GM18499 (cell line): ENCODE measurements at regions not wholly inside any gene's neighbourhood (a gene's known extent, or its start where the extent isn't known, plus 50 kb on each side); places are given as distances from the start of the nearest gene placed in this dataset.

Source experiments
- ATAC-seq: cut with Tn5 transposase; IDR thresholded peaks from one replicate; pipeline ENCODE4 v1.9.1; 2021; ENCODE audit warnings: moderate number of reproducible peaks; ENCODE audit not compliant: insufficient read depth, unreplicated experiment

DNA sequence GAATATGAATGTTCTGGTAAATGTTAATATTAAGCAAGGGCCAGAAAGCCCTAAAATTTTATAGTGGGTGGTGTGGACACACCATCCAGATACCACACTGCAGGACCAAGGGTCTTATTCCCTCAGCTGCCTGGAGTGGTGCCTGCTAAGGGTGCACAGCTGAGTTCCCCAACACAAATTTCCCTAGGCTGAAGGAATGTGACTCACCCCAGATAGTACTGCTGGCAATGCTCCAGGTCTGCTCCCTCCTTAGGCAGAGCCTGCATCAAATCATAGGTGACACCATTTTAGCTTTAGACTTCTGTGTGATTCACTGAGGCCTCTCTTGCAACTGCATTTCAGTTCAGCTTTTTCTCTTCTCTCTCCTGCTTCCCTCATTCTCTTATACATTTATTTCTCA lies 321.1 kb downstream of the SATB2 start:
- no peak for ATAC-seq

DNA sequence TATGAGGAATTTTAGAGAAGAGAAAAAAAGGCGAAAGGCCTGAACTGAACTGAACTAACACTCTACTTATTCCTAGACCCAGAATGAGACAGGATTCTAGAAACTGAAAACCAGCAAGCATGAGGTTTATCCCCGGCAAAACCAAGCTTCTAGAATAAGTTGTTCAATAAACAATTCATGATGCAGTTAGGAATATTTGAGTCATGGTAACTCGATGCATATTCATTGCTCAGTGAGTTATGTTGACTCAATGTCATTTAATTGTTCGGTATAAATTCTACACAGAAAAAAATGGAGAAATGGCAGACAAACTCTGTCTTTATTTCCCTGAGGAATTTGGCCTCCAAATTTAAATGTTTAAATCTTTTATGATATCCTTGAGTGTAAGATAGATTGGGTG lies 321.5 kb downstream of the SATB2 start:
- no peak for ATAC-seq

DNA sequence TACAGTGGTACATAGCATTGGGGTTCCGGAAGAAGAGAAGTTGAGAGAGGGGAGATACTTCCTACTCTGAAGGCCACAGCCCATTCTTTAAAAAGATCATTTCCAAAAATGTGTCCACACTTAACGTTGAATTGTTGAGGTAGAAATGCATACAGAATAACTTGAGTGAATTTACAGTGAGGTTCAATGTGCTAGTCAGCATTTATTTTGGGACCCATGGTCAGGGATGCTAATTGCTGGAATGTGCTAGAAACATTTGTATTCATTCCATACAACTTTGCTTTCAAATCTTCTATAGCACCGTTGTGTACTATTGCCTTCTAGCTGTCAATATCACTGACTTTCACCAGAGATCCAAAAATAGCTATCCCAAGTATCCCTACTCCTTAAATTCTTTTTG lies 325.9 kb downstream of the SATB2 start:
- ATAC-seq: no peak

DNA sequence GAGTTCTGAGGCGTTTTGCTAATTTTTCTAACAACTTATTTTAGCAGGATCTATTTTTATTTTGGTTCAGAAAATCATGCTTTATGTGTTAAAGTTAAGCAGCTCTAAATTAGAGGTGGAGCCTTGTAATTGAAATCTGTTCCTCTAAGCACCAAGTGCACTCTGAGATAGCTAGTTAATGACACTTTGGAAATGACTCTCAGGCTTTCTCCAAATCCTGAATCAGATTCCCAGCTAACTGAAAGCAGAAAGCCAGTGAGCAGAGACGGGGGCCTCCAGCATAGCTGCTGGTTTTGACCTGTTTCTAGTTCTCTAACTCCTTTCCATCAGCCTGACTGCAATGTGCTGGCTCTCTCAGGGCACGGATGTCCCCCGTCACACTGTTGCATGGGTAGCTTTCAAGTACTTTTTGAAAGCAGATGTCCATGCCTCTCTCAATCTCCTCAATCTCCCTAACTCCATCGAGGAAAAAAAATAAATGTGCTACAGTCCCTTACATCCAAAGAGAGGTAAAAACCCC lies 326.5 kb downstream of the SATB2 start:
- ATAC-seq: no peak

DNA sequence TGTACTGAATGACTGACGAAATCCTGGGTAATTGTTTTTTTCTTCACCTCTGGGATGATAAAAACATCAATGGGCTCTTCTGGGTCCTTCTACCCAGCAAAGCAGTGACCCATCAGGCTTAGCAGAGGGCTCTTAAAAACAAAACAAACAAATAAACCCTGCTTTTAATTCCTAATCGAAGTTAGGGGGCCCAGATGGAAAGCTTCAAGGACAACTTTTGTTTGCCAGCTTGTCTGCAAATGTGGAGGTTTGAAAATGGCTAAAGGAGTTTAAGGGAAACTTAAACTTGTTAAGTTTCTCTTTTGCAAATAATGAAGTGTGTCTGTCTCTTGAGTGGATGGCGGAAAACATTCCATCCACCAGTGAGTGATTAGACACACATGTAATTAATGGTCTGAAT lies 327.2 kb downstream of the SATB2 start:
- no peak for ATAC-seq

DNA sequence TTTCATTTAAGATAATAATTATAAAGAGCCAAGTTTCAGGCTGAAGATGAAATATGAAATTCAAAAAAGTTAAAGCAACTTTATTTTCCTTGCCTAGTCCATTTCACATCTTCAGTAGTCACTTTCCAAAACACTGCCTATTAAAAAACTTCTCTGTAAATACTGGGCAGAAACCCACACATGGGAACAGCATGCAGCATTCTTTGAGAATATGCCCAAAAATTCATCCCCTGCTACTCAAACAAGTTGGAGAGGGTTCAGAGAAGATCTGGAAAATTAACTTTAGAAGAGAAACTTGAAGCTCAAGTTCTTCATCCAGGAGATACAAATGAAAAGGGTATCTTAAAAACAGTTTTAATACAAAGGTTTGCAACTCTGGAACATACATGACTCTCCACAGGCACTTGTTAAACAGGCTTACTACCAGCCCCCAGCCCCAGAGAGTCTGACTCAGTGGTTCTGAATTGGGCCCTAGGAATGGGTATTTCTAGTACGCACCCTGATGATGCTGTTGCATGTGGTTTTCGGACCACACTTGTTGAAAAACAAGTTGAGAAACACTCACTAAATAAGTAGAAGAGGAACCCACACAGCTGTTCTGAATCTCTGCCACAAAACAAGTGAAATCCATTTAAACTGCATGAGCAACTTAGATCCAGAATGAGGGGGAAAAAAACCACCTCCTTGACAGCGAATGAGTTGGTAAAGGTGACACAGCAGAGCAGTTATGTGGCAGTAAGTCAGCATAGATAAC lies 329.1 kb downstream of the SATB2 start:
- no peak for ATAC-seq

DNA sequence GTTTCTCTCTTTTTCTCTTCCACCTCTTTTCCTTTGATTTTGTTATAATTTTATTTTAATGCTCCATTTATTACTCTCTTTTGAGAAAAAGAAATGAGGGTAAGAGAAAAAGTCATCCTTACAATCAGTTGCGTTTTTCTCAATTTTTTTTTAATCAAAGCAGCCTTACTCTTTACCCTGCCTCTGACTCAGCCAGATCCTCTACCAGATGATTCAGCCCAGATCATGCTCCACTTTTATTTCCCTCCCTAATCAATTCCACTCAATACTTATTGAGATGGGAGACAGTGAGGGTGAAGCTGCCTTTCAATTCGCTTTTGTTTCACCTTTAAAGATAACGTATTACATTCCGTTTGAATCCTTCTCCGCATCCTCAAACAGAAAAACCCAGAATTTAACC lies 337.9 kb downstream of the SATB2 start:
- no peak for ATAC-seq

DNA sequence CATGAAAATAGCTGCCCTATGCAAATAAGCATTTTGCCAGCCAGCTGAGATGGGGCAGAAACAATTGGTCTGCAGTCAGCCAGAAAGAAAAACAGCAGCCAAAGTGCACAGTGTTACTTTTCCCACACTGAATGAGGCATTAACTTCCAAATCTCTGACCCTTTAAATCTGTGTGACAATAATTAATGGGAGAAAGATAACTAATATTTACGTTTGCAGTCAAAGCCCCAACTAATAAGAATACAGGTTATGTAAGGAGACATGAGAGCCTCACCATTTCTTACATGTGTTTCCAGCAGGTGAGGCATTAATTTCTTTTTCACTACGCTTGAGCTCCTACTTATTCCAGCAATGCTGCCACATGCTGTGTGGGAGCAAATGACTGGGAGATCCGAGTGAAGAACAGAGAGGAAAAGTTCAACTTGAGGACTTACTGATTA lies 339.0 kb downstream of the SATB2 start:
- no peak for ATAC-seq

DNA sequence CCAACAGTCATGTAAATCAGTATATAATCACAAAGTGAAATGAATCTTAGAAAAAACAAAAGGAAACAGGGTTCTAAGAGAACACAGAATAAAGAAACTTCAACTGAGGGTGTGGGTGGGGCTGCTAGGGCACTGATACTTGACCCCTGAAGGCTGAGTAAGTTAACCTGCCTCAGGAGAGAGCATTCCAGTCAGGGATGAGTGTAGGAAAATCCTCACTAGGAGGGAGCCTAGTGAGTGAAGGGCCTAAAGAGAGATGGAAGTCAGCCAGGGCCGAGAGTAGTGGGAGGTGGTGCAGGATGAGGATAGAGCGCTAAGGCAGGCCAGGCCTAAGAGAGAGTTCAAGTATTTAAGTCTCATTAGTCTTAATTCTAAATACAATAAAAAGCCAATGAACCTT lies 342.6 kb downstream of the SATB2 start:
- ATAC-seq: no peak

DNA sequence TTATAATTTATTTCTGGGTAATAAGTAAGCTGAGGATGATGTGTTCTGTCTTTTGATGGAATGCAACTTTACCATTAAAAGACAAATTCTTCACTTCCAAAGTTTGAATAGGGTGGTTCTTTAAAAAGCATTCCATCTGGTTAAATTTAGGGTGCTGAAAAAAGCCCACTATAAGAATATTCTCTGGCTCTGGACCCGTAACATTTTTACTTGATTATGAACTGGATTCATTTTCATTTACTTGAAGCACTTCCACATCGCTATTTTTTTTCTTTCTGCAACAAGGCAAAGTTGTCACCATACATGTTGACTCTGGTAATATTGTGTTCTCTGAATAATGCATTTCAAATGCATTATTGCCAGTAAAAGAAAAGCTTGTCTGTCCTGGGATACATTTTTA lies 344.6 kb downstream of the SATB2 start:
- ATAC-seq: no peak

DNA sequence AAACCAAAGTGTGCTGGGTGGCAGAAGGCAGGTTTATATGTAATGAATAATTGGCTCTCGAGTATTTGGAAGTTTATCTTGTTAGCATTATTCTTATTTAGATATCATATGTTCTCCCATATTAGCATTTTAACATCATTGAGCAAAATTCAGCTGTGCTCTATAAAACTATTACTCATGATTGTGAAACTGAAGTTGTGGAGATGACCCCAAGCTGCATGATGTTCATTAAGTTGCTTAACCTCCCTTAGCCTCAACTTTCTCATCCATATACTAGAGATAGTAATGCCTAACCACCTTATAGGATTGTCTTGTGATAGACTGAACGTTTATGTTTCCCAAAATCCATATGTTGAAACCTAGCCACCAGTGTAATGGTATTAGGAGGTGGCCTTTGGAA lies 346.3 kb downstream of the SATB2 start:
- ATAC-seq: no peak

DNA sequence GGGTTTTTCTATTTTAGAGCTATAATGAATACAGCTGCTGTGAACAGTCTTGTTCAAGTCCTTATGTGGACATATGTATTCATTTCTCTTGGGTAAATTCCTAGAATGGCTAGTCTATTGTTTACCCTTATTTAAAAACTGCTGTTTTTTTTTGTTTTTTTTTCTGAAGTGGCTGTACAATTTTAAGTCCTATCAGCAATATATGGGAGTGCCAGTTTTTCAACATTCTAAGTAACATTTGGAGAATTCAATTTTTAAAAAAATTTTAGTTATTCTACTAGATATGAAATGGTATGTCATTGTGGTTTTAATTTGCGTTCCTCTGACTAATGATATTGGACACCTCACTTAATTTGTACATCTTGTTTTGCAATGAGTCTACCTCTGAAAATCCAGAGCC lies 349.7 kb downstream of the SATB2 start:
- ATAC-seq: no peak

DNA sequence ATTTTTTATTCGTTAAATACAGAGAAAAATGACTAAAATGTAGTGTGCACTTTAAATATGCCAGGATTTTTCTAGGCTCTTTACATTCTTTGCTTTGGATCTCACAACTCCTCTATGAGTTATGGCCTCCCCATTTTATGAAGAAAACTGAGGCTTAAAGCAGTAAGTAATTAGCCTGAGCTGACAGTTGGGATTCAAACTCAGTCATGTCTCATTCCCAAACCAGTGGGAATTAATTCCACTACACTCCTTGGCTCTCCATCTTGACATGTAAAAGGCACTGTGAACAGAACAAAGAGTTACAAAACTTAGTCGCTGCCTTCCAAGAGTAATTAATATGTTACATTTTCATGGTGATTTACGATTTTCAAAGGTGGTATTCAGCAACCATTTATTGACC lies 351.9 kb downstream of the SATB2 start:
- no peak for ATAC-seq

DNA sequence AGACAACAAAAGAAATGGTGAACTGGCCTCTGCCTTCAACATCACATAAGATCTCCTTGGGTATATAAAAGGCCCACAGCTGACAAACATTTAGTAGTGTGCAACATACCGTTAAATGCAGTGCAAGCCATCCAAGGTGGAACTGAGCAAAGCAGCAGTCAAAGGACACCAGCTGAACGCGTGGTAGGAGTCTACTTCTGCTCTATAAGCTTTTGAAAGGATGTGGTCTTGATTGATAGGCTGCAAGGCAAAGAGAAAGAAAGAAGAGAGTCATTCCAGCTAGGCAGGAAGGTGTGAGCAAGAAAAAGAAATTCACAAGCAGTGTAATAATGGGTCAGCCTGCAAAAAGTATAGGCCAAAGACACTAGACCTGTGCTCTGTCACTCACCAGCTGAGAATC lies 356.3 kb downstream of the SATB2 start:
- no peak for ATAC-seq

DNA sequence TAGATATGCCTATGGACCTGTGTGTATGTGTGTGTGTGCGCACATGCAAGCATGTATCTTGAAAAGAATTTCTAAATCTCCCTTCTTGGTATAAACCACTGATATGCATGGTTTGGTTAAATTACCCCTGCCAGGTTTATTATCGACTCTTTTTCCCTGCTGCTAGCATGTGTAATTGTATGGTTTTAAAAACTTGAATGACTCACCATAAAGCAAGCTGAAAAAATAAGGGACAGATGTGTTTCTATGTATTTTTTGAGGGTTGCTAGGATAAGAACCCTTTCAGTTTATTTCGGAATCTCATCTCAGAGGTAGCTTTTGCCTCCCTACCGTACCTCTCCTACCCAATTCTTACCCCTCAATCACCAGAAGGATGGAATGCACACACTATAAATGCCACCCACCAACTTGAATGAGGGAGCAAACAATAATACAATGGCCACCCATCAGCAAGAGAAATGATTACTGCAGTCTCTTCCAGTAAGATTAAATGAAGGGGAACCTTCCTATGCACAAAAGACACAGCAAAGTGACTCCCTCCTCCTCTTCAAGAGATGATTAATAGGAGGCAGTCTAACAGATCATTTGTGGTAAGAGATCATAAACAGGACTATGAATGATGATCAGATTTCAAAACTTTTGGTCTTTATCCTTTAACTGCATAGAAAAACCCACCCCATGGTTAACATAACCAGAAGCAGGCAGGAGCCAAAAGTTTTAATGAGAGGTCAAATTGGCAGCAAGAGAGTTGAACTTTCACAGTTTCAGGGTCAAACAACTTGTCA lies 357.2 kb downstream of the SATB2 start:
- ATAC-seq: no peak

DNA sequence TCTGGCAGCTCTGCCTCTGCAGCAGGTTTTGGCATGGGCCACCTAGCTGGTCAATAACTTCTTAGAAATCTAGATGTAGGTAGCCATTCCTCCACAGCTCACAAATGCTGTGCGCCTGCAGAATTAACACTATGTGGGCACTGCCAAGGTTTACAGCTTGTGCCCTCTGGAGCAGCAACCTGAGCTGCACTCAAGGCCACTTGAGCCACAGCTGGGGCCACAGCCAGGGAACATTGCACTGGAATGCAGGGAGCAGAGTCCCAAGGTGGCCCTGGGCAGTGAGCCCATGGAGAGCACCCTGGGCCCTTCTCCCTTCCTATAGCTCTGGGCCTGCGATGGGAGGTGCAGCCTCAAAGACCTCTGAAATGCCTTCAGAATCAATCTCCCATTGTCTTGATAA lies 365.3 kb downstream of the SATB2 start:
- ATAC-seq: no peak

DNA sequence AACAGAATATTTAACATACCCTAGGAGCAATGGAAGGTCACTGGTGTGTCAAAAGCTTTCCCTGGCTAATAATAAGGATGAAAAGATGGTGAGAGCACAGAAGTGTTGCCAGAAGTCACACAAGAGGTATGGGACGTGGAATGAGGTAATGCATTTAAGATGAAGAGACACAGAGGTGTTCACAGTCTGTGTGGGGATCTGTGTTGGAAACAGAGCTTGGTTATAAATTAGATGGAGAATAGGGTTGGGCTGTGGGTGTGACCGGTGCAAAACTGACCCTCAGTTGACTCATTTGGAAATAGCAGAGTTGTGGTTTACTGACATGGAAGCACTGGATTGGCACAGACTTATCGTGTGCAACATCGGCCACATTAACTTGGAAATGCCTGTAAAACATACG lies 372.5 kb downstream of the SATB2 start:
- ATAC-seq: no peak

DNA sequence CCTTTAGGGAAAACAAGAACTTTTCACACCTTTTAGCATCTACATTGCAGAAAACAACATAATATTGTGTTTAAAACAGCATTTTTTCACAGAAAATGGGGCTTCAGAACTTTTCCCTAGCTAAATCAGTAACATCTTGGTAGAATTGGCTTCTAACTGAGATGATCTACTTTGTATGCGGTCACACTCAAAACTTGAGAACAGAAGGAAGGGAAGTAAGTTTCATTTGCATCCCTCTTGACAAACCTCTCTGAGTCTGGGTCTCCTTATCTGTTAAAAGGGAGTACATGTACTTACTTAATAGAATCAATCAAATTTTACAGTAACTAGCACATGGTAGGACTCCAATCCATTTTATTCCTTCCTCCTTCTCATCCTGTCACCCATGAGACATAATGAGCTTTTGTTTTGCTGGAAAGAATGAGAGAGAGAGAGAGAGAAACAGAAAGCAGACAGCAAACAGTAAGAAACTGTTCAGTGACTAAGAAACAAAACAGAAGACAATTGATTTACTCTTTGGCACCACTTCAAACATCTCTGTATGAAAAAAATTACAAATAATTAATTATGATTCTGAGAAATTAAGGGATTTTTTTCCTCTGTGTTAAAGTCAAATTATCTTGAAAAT lies 387.3 kb downstream of the SATB2 start:
- ATAC-seq: no peak

DNA sequence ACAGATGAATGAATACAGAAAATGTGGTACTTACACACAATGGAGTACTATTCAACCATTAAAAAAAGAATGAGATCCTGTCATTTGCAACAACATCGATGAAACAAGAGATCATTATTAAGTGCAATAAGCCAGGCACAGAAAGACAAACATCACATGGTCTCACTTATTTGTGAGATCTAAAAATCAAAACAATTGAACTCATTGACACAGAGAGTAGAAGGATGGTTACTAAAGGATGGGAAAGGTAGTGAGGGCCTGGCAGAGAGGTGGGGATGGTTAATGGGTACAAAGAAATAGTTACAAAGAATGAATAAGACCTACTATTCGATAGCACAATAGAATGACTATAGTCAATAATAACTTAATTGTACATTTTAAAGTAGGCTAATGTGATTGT lies 393.5 kb downstream of the SATB2 start:
- no peak for ATAC-seq

DNA sequence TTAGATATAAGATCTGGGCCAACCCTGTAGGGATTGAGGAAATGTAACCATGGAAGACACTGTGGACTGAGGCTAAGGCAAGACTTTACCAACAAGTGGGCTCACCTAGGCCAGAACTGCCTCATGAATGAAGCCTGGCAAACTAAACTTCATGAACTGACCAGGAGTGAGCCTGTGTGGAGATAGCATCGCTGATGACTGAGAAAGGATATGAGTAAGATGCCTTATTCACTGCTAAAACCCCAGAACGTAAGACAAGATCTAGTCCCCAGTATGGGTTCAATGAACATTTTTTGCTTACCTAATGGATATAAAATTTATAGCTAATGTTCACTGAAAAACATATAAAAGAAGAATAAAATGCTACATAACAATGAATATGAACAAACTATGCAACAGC lies 399.8 kb downstream of the SATB2 start:
- no peak for ATAC-seq

DNA sequence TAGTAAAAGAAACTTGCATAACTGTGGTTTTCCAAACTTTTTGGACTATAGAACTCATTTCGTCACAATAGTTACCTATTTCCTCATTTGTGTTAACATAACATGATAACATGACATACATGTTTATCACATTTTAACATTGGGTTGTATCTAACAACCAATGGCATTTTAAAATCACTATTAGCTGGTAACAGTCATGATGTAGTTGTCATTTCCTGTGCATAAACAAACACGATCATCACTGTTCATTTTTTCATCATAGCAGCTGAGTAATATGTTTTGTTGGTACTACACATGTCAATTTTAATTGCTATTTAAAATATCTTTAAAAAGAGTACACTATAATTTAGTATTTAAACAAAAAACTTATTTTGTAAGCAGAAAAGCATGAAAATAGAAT lies 402.4 kb downstream of the SATB2 start:
- no peak for ATAC-seq
